NCI-H187 (cell line): ENCODE measurements at regions not wholly inside any gene's neighbourhood (a gene's known extent, or its start where the extent isn't known, plus 50 kb on each side); places are given as distances from the start of the nearest gene placed in this dataset.
A peak's percentile ranks its signal among the peaks of the same experiment; 100 is the strongest.

Source experiments
- DNase-seq, 2 experiments: peaks; one replicate each; lab custom pipeline; 2025; lab: John Stamatoyannopoulos, UW

DNA sequence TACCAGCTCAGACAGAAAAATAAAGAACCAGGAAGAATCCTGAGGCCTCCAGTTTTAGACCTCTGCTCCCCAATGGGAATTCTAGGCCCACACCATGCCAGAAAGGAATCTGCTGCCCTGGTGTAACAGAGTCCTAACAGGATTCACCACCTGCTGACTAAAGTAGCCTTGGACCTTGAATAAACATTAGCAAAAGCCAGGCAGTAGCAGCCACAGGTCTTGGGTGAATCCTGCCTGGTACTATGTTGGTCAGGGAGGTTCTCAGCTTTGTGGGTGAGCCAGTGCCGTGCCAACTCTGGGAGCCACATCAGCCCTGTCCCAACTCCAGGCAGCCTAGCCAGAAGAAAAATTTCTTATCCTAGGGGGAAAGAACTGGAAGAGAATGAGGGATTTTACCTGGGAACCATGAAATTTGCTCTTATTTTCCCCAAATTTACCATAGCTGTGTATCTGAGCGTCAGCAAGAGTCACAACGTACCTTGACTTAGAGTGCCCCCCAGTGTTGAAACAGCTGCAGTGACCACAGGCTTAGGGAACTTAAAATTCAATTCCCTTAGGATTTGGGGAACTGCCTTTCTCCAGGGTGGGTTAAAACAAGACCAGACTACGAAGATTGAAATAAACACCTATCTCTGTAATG is 1895.6 kb upstream of the PRR20A start:
- DNase-seq, result peak; percentile 8 to 24

DNA sequence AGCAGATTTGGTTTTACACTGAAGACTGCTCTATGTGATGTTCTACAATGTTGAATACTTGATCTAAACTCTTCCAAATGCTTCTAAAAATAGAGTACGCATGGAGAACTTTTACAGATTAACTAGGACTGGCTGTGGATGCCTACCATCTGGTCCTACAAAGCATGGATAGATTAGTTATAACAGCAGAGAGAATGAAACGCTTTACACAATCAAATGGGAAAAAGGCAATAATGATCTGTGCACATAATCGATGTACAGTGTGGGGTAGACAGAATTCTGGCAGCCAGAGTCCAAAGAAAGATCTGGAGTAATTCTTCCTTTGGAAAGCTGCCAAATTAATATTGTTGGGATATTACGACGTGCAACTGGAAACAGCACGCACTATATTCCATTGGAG is 1885.5 kb upstream of the PRR20A start:
- no peak for DNase-seq

DNA sequence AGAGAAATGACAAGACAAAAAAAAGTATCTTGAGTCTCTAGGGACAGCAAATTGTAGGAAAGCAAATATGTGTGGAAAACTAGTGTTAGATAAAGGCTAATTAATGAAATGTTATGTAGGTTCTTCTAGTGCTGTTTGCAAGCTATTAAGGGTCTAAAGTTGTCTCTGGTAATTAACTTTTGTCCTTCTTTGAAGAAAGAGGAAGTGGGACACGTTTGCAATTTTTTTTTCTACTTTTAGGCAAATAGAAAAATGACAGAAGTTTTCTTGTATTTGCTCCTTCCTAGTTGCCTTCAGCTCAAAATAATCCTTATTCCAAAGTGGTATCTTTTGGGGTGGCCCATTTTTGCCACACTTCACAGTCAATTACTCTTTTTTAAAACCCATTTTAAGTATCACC is 1877.7 kb upstream of the PRR20A start:
- no peak for DNase-seq

DNA sequence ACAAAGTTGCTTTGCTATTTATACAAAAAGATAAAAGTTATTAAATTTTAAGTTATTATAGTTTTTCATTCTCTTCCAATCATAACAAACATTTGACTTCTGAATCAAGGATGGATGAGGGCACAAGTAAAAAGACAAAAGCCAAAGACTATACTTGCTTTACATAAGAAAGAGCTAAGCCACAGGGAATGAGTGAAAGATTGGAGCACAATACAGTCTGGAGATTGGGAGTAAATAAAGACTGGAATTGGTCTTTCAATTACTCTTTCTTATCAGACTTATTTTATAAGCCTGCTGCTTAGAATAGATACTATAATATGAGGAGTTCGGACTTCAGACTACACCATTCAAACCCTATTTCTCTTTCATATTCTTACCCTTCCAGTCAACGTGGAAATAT is 1874.1 kb upstream of the PRR20A start:
- DNase-seq, result no peak

DNA sequence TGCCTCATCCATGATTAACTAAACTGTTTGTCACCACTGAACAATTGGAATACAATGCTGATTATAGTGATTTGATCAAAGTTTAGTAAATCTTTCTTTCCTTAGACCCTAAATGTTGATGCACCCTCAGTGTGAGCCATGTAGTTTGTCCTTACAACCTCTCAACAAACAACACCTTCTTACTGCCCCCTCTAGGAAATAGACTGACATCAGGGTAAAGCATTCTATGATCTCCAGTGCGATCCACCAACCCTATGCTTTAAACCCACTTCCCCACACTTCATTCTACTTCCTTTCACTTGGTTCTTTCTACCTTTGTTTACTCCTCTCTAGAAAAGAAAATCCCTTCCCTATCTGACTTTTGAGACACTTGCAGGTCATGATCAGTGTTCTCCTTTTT is 1842.5 kb upstream of the PRR20A start:
- DNase-seq, result no peak

DNA sequence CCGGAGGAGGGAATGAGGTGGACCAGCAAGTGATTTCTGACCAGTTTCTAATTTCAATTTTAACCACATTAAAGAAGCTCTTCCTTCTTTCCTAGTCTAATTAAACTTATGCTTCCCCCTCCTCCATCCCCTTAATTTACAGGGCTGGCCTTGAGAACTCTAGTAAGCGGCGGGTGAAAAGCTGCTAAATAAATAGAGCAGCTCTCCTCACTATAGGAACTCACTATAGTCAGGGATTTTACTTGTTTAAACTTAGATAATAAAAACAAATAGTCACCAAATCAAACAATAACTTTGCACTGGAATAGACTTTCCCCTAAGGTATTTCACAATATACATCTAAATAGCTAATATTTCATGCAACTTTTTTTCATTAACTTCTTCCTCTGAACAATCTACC is 1838.2 kb upstream of the PRR20A start:
- DNase-seq, result no peak

DNA sequence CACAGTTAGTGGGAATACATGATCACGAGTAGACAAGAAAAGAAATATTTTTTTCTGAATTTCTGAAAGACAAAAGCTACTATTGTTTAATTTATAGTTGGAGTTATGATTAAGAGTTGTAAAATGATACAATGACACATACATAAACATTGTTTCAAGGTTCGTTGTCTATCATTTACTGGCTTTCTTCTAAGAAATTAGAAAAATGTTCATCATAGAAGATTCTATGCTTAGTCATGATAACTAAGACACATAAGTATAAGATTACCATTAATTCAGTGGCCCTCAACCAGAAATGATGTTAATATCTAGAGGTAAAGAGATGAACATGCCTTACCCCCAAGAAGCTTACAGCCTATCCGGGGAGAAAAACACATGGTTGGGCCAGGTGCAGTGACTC is 1832.8 kb upstream of the PRR20A start:
- no peak for DNase-seq

DNA sequence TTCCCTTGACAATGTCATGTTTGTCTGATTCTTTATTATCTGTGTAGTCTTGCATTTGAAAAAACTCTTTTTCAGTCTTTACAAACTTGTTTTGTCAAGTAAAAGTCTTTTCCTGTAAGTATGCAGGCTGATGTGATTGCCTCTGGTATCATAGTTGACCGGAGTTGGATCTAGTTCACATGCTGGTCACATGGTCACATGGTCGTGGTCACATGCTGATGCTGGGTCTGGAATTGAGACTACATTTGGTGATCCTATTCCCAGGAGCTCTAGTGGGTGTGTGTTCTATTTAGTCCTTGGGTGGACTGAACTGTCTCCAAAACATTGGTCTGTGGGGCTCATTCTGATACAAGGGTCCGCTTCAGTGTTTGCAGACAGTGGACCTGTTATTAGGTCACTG is 1798.8 kb upstream of the PRR20A start:
- DNase-seq, result no peak

DNA sequence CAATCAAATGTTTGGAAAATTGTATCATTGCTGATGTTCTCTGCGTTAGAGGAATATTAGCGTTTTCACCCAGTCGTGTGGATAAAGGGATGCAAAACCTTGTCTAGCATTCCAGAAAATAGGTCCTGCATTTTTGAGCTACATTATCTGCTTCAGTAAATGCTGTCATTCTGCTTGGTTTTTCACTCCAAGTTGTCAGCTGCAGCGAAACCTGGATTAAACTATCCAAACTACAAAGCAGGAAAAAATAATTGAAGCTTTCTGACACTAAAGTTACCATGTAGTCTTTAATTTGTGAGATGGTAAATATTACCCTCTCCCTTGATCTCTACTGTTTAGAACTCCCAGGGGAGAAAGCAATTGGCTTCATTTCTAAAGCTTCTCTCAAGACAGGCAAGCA is 1795.5 kb upstream of the PRR20A start:
- DNase-seq, result no peak

DNA sequence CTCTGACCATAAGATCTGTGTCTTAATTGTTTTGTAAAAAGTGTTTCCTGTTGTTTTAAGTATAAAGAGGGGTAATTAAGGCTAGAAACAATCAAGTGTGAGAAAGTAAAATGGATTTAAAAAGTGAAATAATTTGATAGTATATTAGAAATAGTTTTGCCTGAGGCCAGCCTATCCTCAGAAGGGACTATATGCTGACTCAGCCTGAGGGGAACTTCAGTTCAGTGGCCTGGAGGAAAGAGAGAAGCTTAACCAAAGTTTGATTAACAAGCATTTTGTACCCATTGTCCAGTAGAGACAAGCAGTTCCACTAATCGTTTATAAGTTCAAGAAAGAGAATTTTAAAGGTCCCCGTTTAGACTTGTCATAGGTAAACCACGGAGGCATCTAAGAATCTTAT is 1793.2 kb upstream of the PRR20A start:
- no peak for DNase-seq

DNA sequence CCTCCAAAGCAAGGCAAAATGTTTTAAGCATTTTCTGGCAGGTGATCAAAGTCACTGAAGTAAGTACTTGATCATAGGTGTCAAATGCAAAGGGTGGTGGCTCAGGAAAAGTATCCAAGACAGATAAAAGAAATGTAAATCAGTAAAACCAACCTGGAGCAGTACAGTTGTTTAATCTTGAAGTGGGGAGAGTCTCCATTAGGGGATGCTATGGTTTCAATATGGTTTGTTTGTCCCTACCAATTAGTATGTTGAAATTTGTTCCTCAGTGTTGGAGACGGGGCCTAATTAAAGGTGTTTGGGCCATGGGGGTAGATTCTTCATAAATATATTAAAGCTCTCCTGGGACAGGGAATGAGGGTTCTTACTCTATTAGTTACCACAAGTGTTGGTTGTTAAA is 1781.7 kb upstream of the PRR20A start:
- DNase-seq, result no peak

DNA sequence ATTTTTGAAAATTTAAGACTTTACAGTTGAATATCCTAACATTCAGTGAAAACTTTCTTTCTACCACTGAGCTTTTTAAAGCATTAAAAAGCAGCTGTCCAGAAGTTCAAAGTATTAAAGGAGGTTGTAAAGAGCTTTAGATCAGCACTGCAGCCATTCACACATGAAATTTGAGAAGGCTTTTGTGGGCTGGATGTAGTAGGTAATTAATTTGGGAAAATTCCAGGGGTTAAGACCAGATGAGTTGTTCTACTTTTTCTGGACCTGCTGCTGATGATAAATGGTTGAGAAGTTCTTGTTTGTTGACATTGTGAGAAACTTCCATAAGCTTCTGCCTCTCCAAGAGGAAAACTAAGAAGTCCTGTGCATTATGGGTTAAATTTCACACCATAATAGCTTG is 1779.6 kb upstream of the PRR20A start:
- DNase-seq, result no peak

DNA sequence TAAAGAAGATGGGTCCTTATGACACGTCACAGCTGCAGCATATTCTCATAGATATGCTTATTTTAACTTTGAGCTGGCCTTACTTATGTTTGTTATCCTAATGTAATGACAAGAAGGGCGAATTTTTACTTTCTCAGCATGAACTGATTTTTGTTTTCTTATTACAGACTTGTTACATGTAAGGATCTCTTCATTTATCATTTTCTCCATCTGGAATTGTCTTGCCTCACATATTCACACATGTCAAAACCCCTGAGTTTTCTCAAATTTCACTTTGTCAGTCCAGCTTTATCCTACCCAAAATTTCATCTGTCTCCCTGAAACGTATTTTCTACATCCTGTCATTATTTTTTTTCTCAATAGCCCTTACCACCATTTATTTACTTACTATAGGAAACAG is 1774.0 kb upstream of the PRR20A start:
- no peak for DNase-seq

DNA sequence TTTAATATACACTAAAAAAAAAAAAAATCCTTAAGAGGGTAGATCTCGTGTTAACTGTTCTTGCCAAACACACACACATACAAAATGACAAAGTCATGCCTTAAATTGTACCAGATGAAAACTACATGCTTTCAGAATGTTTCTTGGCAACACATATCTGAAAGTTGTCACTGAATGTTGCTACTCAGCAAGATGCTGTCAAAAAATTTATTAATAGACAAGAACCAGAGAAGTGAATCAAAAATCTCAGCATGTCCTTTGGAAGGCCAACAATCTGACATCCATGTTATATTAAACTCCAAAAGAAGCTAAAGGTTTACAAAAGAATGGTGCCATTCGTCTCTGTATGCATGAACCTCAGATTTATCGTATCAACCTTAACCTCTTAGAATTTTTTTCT is 1746.2 kb upstream of the PRR20A start:
- no peak for DNase-seq

DNA sequence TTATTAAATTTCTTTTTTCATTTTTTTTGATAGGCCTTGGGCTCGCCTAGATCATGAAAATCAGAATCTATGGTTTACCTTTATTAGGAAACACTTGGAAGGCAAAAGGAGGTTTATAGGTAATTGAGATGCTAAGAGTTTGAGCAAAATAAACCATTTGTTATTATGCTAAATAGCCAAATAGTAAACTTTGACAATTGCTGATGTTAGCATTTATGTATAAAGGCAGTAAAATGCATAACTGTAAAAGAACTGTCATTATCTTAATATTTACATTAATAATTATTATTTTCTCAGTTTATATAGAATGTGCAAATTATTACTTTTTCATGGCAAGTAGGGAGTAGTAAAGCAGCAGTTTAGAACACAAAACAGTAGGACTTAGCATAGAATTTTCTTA is 1737.8 kb upstream of the PRR20A start:
- DNase-seq, result no peak

DNA sequence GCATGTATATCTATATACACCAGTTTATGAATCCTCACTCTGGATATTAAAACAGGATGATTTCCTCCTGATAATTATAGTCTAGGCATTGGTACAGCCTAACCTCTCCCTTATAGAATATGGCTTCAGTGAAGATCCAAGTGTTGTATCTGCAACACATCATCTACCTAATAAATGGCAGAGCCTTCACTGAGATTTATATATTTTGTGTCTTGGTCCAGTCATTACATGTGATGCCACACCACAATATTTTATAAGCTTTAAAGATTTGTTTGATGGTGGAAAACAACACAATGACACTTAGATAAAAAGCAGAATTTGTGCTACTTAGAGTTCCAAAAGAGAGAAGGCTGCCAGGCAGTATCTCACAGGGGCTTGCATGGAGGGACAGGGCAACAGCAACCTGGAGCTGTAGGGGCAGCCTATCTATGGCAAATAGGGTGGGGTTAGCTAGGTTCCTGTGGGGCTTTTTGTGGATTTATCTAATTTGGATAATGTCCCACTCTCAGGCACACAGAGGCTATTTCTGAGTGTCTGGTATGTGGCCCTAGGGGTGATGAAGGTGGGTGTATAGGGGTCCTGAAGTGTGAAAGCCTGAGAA is 1736.7 kb upstream of the PRR20A start:
- DNase-seq, result no peak

DNA sequence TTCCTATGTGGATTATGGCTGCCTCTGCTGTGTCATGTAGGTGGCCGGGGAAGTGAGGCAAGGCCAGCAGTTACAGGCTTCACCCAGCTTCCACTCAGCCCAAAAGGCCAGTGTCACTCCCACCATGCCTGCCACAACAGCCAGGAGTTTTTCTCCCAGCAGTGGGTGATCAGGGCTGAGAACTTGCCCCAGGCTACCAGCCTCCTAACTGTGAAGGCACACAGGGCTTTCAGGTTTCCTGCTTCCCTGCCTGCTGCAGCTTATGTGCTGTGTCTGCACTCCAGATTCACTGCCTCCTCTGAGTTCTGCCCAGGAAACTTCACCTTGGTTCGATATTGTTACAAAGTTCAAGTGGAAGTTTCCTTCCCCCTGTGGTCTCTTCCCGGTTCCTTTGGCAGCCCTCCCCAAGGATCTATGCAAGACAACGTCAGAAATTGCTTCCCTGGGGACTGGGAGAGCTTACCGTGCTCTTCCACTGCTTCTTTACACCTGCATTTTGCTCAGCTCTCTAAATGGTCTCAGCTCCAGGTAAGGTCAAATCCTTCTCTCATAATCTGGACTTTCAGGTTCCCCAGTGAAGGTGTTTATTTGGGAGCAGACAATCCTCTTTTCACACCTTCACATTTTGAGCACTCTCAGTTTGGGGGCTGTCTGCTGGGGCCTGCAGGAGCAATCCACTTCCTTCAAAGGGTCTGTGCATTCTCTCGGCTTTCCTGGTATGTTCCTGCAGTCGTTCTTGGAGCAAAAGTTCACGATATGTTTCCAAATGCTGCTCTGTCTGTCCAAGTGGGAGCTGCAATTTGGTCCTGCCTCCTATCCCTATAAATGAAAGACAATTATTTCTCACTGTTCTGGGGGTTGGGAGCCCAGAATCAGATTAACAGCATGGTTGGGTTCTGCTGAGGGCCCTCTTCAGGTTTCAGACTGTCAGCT is 1730.1 kb upstream of the PRR20A start:
- no peak for DNase-seq

DNA sequence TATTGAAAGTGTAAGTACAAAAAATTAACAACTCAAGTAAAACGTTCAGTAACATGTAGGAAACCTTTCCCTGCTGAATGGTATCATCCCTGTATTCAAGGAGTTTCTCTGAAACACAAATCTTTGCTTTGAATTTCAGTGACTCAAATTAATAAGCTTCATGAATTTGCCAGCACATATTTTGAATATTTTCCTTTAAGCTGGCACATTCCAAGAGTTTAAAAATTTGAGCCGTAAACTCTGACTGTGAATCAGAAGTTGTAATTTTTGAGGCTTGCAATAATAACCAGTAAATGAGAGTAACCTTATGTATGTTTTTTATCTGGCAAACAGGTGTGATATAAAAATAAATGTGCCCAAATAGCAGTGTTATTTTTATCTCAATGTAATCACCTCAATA is 1722.6 kb upstream of the PRR20A start:
- no peak for DNase-seq

DNA sequence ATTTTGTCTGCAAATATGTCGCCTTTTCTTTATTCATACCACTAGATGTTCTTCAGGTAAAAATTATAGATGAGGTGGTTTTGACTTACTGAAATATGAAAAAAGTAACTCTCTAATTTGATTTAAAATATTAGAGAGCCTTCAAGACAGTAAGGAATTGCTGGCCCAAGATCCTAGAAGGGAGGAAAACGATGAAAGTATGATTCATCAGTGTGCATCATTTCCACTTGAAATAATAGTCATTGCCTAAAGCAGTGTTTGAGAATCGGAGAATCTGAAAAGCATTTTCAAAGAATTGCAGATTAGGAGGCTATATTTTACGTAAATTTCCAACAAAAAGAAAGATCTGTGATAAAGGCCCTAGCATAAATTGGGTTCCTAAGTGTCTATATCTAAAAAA is 1707.9 kb upstream of the PRR20A start:
- DNase-seq, result no peak

DNA sequence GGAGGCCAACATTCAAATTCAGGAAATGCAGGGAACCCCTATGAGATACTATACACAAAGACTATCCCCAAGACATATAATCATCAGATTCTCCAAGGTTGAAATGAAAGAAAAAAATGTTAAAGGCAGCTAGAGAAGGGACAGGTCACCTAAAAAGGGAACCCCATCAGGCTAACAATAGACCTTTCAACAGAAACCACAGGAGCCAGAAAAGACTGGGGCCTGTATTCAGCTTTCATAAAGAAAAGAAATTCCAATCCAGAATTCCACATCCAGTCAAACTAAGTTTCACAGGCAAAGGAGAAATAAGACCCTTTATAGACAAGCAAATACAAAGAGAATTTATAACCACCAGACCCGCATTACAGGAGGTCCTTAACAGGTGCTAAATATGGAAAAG is 1703.6 kb upstream of the PRR20A start:
- DNase-seq, result no peak

DNA sequence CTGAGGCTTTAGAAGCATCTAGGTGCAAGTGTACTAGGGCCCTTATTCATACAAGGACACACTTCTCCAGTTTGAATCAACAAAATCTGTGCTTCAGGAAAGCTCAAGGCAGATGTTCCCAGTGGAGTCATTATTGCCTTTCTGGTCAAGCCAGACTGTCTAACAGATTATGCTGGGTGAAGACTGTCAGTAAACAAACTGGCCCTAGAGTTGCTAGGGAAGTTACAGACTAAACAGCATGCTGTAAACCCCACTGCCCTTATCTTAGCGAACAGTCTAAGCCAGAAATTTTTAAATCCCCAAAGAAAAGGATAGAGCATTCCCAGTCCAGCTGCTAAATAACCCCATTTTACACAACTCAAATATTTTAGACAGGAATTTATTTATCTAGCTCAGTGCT is 1701.3 kb upstream of the PRR20A start:
- no peak for DNase-seq

DNA sequence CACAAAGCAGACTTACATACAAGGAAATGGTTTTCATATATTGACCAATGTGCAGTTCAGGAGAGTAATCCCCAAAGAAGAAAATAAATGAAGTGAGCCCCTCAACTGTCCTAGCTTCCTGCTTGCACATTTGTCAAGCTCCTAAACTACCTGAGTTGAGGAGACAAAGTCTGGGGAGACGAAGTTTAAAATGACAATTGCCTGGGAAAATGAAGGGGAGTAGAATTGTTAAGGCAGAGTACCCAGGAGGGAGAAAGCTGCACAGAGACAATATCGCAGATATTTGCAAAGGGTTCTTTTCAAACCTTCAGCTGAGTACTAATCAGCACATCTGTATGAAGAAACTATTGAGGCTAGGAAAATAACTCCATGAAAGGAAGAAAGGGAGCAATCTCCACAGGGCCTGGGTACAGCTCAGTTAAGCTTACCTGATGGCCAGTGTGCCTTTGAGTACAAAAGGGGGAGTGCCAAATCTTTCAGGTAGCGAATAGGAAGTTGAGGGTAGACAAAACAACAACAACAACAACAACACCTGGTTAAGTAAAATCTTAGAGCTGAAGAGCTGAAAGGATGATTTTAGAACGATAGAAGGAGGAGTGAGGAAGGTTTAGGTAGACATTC is 1700.1 kb upstream of the PRR20A start:
- no peak for DNase-seq

DNA sequence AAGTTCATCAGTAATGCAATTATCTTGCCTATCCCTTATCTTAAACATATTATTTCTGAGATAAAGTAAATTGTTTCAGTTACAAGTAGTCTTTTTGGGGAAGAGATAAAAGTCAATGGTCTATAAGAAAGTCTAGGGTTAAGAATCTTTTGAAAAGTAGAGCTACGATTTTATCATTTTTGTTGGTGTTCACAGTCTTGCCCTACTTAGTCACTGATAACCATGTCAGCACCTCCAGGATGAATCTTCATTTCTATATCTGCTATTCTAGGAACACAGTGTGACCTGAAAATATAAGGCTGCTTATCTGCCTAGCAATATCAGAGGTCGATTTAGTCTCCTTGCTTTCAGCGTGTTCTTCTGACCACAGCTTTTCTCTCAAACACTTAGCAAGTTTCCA is 1676.5 kb upstream of the PRR20A start:
- no peak for DNase-seq
